ENCODE measurements at regions not wholly inside any gene's neighbourhood (a gene's known extent, or its start where the extent isn't known, plus 50 kb on each side); places are given as distances from the start of the nearest gene placed in this dataset.

DNA sequence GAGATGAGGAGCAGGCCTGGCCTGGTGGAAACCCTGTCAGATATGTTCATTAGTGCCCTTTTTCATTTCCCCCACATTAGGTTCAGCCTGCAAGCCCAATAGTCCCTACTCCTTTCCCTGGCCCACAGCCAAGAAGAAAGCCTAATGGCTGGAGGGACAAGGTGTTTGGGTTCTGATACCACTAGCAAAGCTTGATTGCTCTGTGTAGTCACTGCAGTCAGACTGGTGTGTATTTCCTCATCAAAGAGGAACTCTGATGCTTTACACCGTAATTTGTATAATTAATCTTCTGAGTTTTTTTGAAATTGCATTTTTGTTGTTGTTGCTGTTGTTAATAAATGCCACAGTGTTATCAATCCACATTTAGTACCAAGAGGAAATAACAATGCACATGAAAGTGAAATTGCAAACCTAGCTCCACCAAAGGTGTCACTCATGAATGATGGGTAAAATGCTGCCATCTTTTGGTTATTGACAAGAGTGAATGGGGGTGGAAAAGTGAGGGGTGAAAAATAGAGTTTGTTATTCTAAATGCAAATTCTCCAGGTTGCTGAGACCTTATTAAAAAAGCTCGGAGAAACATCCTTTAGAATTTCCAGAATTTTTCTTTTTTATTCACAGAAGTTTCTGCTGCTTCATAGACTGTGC is 320.2 kb upstream of the POU3F2 start:
- in situ Hi-C loops (cut with MboI; ENCODE audit: low sequenced_read_pairs): no loop called here

DNA sequence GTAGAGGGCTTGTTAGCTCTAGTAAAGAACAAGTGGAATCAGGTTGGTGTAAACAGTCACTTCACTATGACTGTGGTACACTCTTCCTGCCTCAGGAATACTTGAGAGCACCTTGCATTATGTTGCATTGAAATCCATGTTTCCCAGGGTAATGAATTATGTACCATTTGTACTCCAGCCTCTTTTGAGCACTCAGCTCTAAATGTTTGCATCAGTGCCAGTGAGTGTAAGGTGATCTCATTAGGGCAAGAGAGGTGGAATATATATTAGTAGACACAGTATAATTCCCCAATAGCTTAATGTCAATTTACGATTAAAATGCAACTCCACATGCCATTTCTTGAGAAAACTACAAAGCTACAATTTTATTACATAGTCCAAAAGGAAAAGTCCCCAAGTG is 319.6 kb upstream of the POU3F2 start:
- in situ Hi-C loops (cut with MboI; ENCODE audit: low sequenced_read_pairs): no loop called here

- in situ Hi-C loops (cut with MboI; ENCODE audit: low sequenced_read_pairs): no loop called here
Observed at GRCh38 chr6:98516206-98516605, 318.2 kb upstream of the POU3F2 start.

- in situ Hi-C loops (cut with MboI; ENCODE audit: low sequenced_read_pairs): no loop called here
Observed at GRCh38 chr6:98516866-98517265, 317.5 kb upstream of the POU3F2 start.

- in situ Hi-C loops (cut with MboI; ENCODE audit: low sequenced_read_pairs): no loop called here
Observed at GRCh38 chr6:98525860-98526259, 308.5 kb upstream of the POU3F2 start.

DNA sequence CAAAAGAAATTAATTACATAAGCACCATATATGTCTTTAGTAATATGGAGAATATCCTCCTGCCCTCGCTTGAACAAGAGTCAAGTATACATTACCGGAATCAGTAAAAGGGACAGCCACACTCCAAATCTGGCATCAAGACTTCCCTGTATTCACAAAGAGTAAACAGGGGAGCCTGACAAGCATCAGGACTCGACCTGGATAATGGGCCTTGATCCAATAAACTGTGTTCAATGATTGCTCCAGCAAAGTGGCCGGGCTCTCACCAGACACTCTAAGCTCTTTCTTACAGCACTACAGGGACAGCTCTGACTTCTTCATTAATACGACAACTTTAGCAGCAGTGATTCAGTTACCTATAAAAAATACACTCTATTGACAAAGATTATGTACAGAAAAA is 307.9 kb upstream of the POU3F2 start:
- in situ Hi-C loops (cut with MboI; ENCODE audit: low sequenced_read_pairs): no loop called here

GRCh38 chr6:98529364-98529763 is 305.0 kb upstream of the POU3F2 start:
- in situ Hi-C loops (cut with MboI; ENCODE audit: low sequenced_read_pairs): no loop called here

DNA sequence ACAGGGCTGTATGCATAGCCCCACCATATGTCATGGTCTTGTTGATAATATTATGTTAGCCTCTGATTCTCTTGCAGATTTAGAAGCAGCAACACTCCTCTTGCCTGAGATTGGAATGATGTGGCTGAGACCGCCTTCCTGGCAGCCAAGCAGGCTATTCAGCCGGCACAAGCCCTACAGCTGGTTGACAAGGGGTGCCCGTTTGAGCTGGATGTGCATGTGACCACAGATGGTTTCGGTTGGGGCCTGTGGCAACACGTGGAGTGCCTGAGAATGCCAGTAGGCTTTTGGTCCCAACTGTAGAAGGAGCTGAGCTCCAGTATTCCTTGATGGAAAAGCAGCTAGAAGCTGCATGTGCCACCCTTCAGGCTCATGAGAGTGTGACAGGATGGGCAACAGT is 303.6 kb upstream of the POU3F2 start:
- in situ Hi-C loops (cut with MboI; ENCODE audit: low sequenced_read_pairs): no loop called here

DNA sequence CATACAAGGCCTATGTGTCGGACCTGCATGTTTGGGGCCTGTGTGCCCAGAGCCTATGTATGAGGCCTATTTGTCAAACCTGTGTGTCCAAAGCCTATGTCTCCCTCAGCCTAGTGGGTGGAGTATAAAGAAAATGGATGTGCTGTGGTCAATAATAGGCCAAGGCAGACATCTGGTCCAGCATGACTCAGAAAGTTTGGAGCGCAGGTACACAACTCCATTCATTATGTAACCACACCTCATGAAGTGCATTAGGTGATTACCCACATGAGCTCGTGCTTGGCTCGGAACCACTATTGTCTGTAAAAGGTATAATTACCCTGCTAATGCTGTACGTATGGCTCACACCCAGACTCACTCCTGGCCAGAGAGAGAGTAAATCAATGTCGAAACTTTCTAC is 302.4 kb upstream of the POU3F2 start:
- in situ Hi-C loops (cut with MboI; ENCODE audit: low sequenced_read_pairs): no loop called here

DNA sequence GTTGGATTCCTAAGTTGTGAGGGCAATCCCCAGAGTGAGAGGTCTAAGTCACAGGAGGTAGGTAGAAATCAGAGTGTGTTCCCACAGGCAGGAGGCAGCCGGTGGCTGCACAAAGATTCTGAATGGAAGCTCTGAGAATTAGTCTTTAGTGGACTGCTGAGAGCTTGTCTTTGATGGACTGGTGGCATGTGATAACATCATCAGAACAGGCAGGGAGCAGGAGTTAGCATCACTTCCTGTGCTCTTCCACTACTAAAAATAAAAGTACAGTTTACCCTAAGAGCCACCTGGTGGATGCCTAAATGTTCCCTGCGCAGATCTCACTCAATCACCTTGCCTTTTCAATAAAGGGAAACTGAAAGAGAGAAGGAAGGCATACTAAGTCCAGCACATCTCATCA is 294.6 kb upstream of the POU3F2 start:
- in situ Hi-C loops (cut with MboI; ENCODE audit: low sequenced_read_pairs): no loop called here

- in situ Hi-C loops (cut with MboI; ENCODE audit: low sequenced_read_pairs): no loop called here
Observed at GRCh38 chr6:98546376-98546775, 288.0 kb upstream of the POU3F2 start.

GRCh38 chr6:98547151-98547550 is 287.2 kb upstream of the POU3F2 start:
- in situ Hi-C loops (cut with MboI; ENCODE audit: low sequenced_read_pairs): no loop called here

- in situ Hi-C loops (cut with MboI; ENCODE audit: low sequenced_read_pairs): no loop called here
Observed at GRCh38 chr6:98547634-98548033, 286.7 kb upstream of the POU3F2 start.

DNA sequence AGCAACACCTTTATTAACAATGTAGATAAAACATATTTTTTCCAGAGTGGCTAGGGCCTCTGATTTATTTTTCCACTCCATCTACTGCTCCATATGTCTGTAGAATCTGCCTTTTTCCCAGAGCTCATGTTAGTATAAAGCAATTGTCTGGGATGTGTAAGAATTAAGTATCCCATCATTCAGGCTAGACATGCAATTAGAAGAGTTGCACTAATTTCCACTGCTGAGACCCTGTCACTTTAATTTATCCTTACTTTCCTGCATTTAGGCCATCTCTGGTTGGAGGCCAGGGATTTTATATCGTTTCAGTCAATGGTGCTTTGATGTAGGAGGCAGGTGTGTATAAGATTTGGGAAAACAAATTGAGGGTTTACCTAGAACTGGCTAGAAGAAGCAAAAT is 286.1 kb upstream of the POU3F2 start:
- in situ Hi-C loops (cut with MboI; ENCODE audit: low sequenced_read_pairs): no loop called here

GRCh38 chr6:98560418-98560817 is 274.0 kb upstream of the POU3F2 start:
- in situ Hi-C loops (cut with MboI; ENCODE audit: low sequenced_read_pairs): no loop called here

DNA sequence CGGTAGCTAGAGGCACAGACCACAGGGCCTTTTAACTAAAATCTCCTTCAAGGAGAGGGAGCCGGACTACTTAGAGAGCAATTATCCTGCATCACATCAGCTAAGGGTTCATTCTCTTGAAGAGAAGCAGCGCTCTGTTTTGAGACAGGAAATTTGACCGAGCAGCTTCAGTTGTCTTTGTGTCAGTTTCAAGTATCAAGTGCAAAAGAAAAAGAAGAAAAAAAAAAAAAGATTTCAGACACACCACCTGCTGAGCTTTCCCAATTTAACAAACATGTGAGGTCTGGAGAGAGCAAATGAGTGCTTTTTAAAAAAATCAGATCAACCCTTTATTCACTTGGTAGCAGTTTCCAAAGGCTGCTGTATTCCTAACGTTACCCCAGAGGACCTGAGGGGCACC is 273.5 kb upstream of the POU3F2 start:
- in situ Hi-C loops (cut with MboI; ENCODE audit: low sequenced_read_pairs): no loop called here

DNA sequence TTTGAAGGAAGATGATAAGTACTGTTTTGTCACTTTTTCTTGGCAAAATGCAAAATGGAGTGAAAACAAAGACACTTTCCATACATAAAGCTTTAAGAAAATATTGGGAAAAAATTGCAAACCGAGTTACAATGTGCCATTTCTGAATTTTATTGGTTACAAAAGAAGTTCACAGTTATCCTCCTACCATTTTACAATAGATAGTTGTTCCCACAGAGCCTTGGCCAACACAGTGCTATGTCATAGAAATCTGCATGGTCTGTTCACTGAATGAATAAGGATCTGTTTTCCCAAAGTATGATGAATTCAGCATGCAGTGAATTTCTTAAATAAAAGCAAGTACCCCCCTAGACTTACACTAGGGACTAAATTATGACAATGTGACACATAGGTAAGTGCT is 268.2 kb upstream of the POU3F2 start:
- in situ Hi-C loops (cut with MboI; ENCODE audit: low sequenced_read_pairs): no loop called here

DNA sequence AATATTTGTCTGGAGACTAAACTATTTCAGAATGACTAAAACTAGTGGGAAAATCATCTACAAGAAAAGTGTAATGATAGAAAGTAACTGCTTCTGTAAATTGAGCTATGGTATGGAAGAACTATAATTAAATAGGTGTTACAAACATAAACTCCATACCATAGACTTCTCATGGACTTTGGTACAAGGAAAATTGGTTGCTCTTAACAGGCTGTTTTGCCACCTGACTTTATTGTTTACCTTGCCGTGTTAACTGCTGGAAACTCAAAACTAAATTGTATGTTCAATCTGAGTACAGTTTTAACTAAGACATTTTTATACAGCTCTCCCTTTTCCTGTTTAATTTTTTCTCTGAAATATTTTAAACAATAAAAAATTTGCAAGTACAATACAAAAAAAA is 261.8 kb upstream of the POU3F2 start:
- in situ Hi-C loops (cut with MboI; ENCODE audit: low sequenced_read_pairs): no loop called here

DNA sequence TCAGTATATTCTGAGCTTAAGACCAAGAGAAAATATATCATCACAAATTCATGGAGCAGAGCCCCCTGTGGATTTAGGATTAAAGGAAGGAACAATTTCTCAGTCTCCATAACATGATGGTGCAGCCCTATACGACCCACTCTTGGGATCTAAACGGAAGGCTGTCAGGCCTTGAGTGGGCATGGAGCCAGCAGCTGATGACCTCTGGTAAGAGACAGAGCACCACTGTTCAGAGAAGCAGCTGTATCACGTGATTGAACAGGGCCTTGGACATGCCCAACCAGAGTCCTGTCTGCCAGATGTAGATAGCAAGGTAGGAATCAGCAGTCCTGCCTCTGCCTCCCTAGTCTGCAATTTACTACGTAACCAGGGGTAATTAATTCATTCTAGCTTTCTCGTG is 259.4 kb upstream of the POU3F2 start:
- in situ Hi-C loops (cut with MboI; ENCODE audit: low sequenced_read_pairs): no loop called here

- in situ Hi-C loops (cut with MboI; ENCODE audit: low sequenced_read_pairs): no loop called here
Observed at GRCh38 chr6:98576791-98577190, 257.6 kb upstream of the POU3F2 start.

- in situ Hi-C loops (cut with MboI; ENCODE audit: low sequenced_read_pairs): no loop called here
Observed at GRCh38 chr6:98578016-98578415, 256.4 kb upstream of the POU3F2 start.

GRCh38 chr6:98579079-98579478 is 255.3 kb upstream of the POU3F2 start:
- in situ Hi-C loops (cut with MboI; ENCODE audit: low sequenced_read_pairs): no loop called here

DNA sequence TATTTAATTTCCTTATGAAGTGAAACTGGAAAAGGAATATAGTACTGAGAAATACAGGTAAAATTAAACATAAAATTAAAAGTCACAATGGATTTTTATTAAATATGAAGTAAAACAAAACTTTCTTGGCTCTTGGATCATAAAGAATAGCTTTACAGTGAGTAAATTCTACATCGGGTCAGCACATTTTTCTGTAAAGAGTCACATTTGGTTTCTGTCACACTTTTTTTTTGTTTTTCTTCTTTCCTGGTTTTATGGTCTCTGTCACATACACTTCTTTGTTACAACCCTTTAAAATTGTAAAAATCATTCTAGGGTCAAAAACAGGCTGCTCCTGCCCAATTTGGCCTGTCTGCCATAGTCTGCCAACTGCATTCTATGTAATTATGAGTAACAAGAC is 254.4 kb upstream of the POU3F2 start:
- in situ Hi-C loops (cut with MboI; ENCODE audit: low sequenced_read_pairs): no loop called here

DNA sequence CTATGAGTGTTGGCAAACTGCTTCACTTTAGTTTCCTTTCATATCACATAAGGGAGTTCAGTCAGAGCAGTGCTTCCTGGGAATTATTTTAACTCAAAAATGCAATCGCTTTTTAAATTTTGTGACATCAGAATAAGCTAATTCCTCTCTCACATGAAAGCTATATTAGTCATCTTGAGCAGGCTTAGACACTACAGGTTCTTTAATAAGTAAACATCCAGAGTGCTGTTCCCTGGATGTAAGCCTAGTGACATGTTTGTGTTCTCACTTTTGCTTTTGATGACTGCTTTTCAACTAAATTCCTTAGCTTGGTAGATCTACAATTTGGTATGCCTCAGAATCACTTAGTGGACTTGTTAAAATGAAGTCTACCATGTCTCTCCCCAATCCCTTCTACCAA is 252.7 kb upstream of the POU3F2 start:
- in situ Hi-C loops (cut with MboI; ENCODE audit: low sequenced_read_pairs): no loop called here
